Vagina (tissue), 2 donors: ENCODE measurements at regions not wholly inside any gene's neighbourhood (a gene's known extent, or its start where the extent isn't known, plus 50 kb on each side); places are given as distances from the start of the nearest gene placed in this dataset.

Experiments
- DNase-seq, 2 donors: peaks; one replicate each; pipeline ENCODE4 v3.0.0-alpha.2; 2017; ENCODE audit errors: extremely low spot score in 2 of 2
- H3K27ac ChIP-seq: fragments of 200-600 bp; sonication (generic); one replicate; pipeline ENCODE4 v1.5.1; 2019
- H3K27me3 ChIP-seq: fragments of 200-600 bp; sonication (generic); one replicate; pipeline ENCODE4 v1.5.1; 2019
- H3K36me3 ChIP-seq, 2 donors: fragments of 200-600 bp; sonication (generic); one replicate each; pipeline ENCODE4 v1.5.1; 2017 to 2019
- H3K4me1 ChIP-seq: fragments of 200-600 bp; sonication (generic); one replicate; pipeline ENCODE4 v1.5.1; 2019
- H3K4me3 ChIP-seq, 2 donors: fragments of 200-600 bp; sonication (generic); 1 replicate in 1 of 2; 2 replicates in 1 of 2; pipeline ENCODE4 v1.5.1; 2016 to 2019
- H3K9me3 ChIP-seq: fragments of 200-600 bp; sonication (generic); one replicate; pipeline ENCODE4 v1.5.1; 2019
- CTCF ChIP-seq, 3 experiments: fragments of 450-650 bp in 2 of 3; fragments of 200-600 bp in 1 of 3; sonication (generic) in 1 of 3; IDR thresholded peaks; one replicate each; pipeline ENCODE4 v1.5.1; 2017 to 2019; ENCODE audit warnings: antibody characterized with exemption in 3 of 3, mild to moderate bottlenecking in 2 of 3, moderate library complexity in 2 of 3
- POLR2A ChIP-seq, 2 donors: fragments of 450-650 bp; IDR thresholded peaks; one replicate each; pipeline ENCODE4 v1.6.1; 2017; ENCODE audit warnings: antibody characterized with exemption in 2 of 2, mild to moderate bottlenecking in 2 of 2, moderate library complexity in 2 of 2
- POLR2AphosphoS5 ChIP-seq, 2 donors: sonication (generic); formaldehyde crosslinking; IDR thresholded peaks; one replicate each; pipeline ENCODE4 v1.9.0; 2017; ENCODE audit warnings: antibody characterized with exemption in 2 of 2, mild to moderate bottlenecking in 2 of 2, low read depth in 1 of 2; ENCODE audit not compliant: insufficient read depth in 1 of 2
- intact Hi-C: fragments of 100-400 bp; cut with DNase I; formaldehyde crosslinking; loops from one replicate; pipeline ENCODE4 v1.15.1; 2023

- TF ChIP-seq CTCF (IDR thresholded peaks at IDR 0.05), result no peak
- TF ChIP-seq POLR2AphosphoS5 (IDR thresholded peaks at IDR 0.05; ENCODE audit: insufficient read depth in 1 of 2, low read depth in 1 of 2), result no peak
- no peak for TF ChIP-seq POLR2A (IDR thresholded peaks at IDR 0.05)
- Histone ChIP-seq H3K27ac (no peak overlapping the region), H3K36me3 (no peaks in the 10 kb centered on the region), H3K4me3 (no peak overlapping the region), H3K4me1 (no peaks in the 10 kb centered on the region), H3K9me3 (no peaks in the 10 kb centered on the region), H3K27me3 (no peaks in the 10 kb centered on the region)
- intact Hi-C loops, result no loop called here
- DNase-seq, result no peak
Observed at GRCh38 chr2:145980318-145980717, 1460.4 kb upstream of the ZEB2 start.

- H3K4me3 ChIP-seq, result no peak overlapping the region
- no peak for DNase-seq
- H3K36me3 ChIP-seq, result no peaks in the 10 kb centered on the region
- no peaks in the 10 kb centered on the region for H3K4me1 ChIP-seq
- no peaks in the 10 kb centered on the region for H3K27me3 ChIP-seq
- no peaks in the 10 kb centered on the region for H3K9me3 ChIP-seq
- H3K27ac ChIP-seq, result no peak overlapping the region
- TF ChIP-seq POLR2A (IDR thresholded peaks at IDR 0.05) (no peak), POLR2AphosphoS5 (IDR thresholded peaks at IDR 0.05; ENCODE audit: insufficient read depth in 1 of 2, low read depth in 1 of 2) (no peak), CTCF (IDR thresholded peaks at IDR 0.05) (no peak)
- intact Hi-C loops, result no loop called here
Observed at GRCh38 chr2:145975406-145975805, 1455.5 kb upstream of the ZEB2 start.

- Histone ChIP-seq H3K4me1 (no peaks in the 10 kb centered on the region), H3K9me3 (peaks cover 3% of the 10 kb centered on the region), H3K36me3 (no peaks in the 10 kb centered on the region), H3K4me3 (no peak overlapping the region), H3K27me3 (no peaks in the 10 kb centered on the region), H3K27ac (no peak overlapping the region)
- intact Hi-C loops, result no loop called here
- DNase-seq, result no peak
- no peak for TF ChIP-seq POLR2AphosphoS5 (IDR thresholded peaks at IDR 0.05; ENCODE audit: insufficient read depth in 1 of 2, low read depth in 1 of 2)
- no peak for TF ChIP-seq CTCF (IDR thresholded peaks at IDR 0.05)
- TF ChIP-seq POLR2A (IDR thresholded peaks at IDR 0.05), result no peak
Observed at GRCh38 chr2:145961846-145962245, 1441.9 kb upstream of the ZEB2 start.

- no peak overlapping the region for H3K4me3 ChIP-seq
- no peaks in the 10 kb centered on the region for H3K4me1 ChIP-seq
- H3K27ac ChIP-seq, result no peak overlapping the region
- no peak for DNase-seq
- H3K27me3 ChIP-seq, result no peaks in the 10 kb centered on the region
- TF ChIP-seq CTCF (IDR thresholded peaks at IDR 0.05) (no peak), POLR2A (IDR thresholded peaks at IDR 0.05) (no peak), POLR2AphosphoS5 (IDR thresholded peaks at IDR 0.05; ENCODE audit: insufficient read depth in 1 of 2, low read depth in 1 of 2) (no peak)
- intact Hi-C loops, result no loop called here
- H3K36me3 ChIP-seq, result no peaks in the 10 kb centered on the region
- peaks cover 3% of the 10 kb centered on the region for H3K9me3 ChIP-seq
Observed at GRCh38 chr2:145960479-145961163, 1440.7 kb upstream of the ZEB2 start.

- no peaks in the 10 kb centered on the region for H3K36me3 ChIP-seq
- DNase-seq, result no peak
- H3K4me3 ChIP-seq, result no peak overlapping the region
- H3K4me1 ChIP-seq, result no peaks in the 10 kb centered on the region
- H3K27ac ChIP-seq, result no peak overlapping the region
- intact Hi-C loops, result no loop called here
- TF ChIP-seq POLR2AphosphoS5 (IDR thresholded peaks at IDR 0.05; ENCODE audit: insufficient read depth in 1 of 2, low read depth in 1 of 2) (no peak), CTCF (IDR thresholded peaks at IDR 0.05) (no peak), POLR2A (IDR thresholded peaks at IDR 0.05) (no peak)
- peaks cover 3% of the 10 kb centered on the region for H3K9me3 ChIP-seq
- no peaks in the 10 kb centered on the region for H3K27me3 ChIP-seq
Observed at GRCh38 chr2:145958611-145959010, 1438.7 kb upstream of the ZEB2 start.
